Nephron progenitor cell (in vitro differentiated cells): ENCODE measurements at regions not wholly inside any gene's neighbourhood (a gene's known extent, or its start where the extent isn't known, plus 50 kb on each side); places are given as distances from the start of the nearest gene placed in this dataset.

ENCODE experiments used
- DNase-seq: peaks from one replicate; pipeline ENCODE4 v3.0.0; 2021
- H3K27ac Mint-ChIP-seq: 2 replicates; pipeline ENCODE4 v1.8.0; 2021; ENCODE audit warnings: mild to moderate bottlenecking, moderate library complexity, mixed read lengths
- H3K27me3 Mint-ChIP-seq: 2 replicates; pipeline ENCODE4 v1.8.0; 2021; ENCODE audit warnings: mild to moderate bottlenecking, low read depth, mixed read lengths; ENCODE audit not compliant: poor library complexity
- H3K36me3 Mint-ChIP-seq: 2 replicates; pipeline ENCODE4 v1.8.0; 2021; ENCODE audit warnings: low read depth, mixed read lengths
- H3K4me1 Mint-ChIP-seq: 2 replicates; pipeline ENCODE4 v1.8.0; 2021; ENCODE audit warnings: mixed read lengths
- H3K4me3 Mint-ChIP-seq: 2 replicates; pipeline ENCODE4 v1.8.0; 2021; ENCODE audit warnings: mild to moderate bottlenecking, moderate library complexity, mixed read lengths
- H3K9me3 Mint-ChIP-seq: 2 replicates; pipeline ENCODE4 v1.8.0; 2021; ENCODE audit warnings: mild to moderate bottlenecking, moderate library complexity, mixed read lengths
- CTCF ChIP-seq: fragments of 200-600 bp; sonication (generic); IDR thresholded peaks from 2 replicates; pipeline ENCODE4 v1.5.0; 2021; ENCODE audit warnings: antibody characterized with exemption

DNA sequence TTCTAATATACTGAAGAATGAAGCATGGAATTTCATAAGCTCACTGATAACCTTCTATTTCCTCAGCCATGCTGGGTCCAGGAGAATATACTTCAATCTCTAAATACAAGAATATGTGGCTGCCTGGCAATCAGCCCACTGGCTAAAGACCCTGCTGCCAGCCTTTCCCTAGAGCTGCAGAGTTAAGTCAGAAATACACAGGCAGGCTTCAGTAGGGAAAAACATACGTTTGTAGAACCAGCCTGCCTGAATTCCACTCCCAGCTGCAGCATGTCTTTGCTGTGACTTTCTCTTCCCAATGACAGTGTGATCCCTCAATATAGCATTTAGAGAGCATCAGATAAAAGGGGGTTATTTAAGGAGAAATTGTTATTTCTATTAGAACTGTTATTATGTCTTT lies 289.1 kb downstream of the PCDH19 start:
- no peak for DNase-seq
- peaks cover 3% of the 10 kb centered on the region for H3K9me3 Mint-ChIP-seq
- no peak overlapping the region for H3K4me3 Mint-ChIP-seq
- H3K27ac Mint-ChIP-seq: no peak overlapping the region
- TF ChIP-seq CTCF: no peak
- no peaks in the 10 kb centered on the region for H3K27me3 Mint-ChIP-seq
- H3K4me1 Mint-ChIP-seq: peaks cover 11% of the 10 kb centered on the region
- no peaks in the 10 kb centered on the region for H3K36me3 Mint-ChIP-seq

GRCh38 chrX:100098660-100099375 lies 311.3 kb downstream of the PCDH19 start:
- Mint-ChIP-seq H3K27ac (no peak overlapping the region), H3K4me3 (no peak overlapping the region), H3K36me3 (peaks cover 15% of the 10 kb centered on the region), H3K4me1 (peaks cover 27% of the 10 kb centered on the region), H3K9me3 (peaks cover 15% of the 10 kb centered on the region), H3K27me3 (no peaks in the 10 kb centered on the region)
- TF ChIP-seq CTCF: no peak
- no peak for DNase-seq

DNA sequence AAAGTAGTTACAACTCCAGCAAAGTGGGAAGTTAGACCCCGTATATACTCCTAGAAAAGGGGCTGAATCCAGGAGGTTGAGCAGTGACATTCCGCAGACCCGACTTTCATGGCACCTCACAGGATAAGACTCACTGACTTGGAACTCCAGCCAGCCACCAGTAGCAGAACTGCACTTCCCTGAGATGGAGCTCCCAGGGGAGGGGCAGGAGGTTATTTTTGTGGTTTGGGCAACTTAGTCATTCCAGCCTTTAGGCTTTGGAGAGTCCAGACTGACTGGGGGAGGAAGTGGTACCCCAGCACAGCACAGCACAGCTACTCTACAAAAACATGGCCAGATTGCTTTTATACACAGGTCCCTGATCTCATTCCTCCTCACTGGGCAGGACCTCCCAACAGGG lies 319.1 kb downstream of the PCDH19 start:
- peaks cover 59% of the 10 kb centered on the region for H3K9me3 Mint-ChIP-seq
- no peak for DNase-seq
- H3K4me3 Mint-ChIP-seq: no peak overlapping the region
- H3K27me3 Mint-ChIP-seq: no peaks in the 10 kb centered on the region
- peaks cover 43% of the 10 kb centered on the region for H3K36me3 Mint-ChIP-seq
- H3K27ac Mint-ChIP-seq: no peak overlapping the region
- TF ChIP-seq CTCF: no peak
- H3K4me1 Mint-ChIP-seq: peaks cover 3% of the 10 kb centered on the region

DNA sequence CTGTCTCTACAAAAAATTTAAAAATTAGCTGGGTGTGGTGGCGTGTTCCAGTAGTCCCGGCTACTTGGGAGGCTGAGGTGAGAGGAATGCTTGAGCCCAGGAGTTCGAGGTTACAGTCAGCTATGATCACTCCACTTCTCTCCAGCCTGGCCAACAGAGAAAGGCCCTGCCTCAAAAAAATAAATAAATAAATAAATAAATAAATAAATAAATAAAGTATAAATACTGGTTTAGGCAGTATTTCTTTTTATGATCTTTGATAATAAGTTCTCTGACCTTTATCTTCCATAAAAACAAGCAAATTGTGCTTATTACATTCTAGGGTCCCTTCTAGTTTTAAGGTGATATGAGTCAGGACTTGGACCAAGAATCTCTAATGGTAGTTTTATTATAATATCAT lies 320.3 kb downstream of the PCDH19 start:
- no peak overlapping the region for H3K4me3 Mint-ChIP-seq
- H3K9me3 Mint-ChIP-seq: peaks cover 56% of the 10 kb centered on the region
- H3K27ac Mint-ChIP-seq: no peak overlapping the region
- no peak for DNase-seq
- TF ChIP-seq CTCF: no peak
- H3K27me3 Mint-ChIP-seq: no peaks in the 10 kb centered on the region
- peaks cover 6% of the 10 kb centered on the region for H3K4me1 Mint-ChIP-seq
- H3K36me3 Mint-ChIP-seq: peaks cover 37% of the 10 kb centered on the region

DNA sequence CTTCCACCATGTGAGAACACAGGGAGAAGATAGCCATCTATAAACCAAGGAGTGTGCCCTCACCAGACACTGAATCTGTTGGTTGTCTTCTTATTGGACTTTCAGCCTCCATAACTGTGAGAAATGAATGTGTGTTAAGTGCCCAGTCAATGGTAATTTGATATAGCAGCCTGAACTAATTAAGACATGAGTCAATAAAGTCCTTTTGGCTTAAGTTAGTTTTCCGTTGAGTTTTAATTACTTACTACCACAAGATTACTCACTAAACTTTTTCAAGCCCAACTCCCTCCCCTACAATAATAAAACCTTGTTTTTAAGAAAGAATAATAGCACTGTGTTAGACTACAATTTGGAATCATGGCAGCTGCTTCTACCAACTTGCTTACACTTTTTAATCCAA lies 324.2 kb downstream of the PCDH19 start:
- Mint-ChIP-seq H3K27me3 (no peaks in the 10 kb centered on the region), H3K27ac (no peak overlapping the region), H3K4me3 (no peak overlapping the region), H3K4me1 (peaks cover 42% of the 10 kb centered on the region), H3K9me3 (peaks cover 36% of the 10 kb centered on the region), H3K36me3 (peaks cover 20% of the 10 kb centered on the region)
- no peak for TF ChIP-seq CTCF
- DNase-seq: no peak

DNA sequence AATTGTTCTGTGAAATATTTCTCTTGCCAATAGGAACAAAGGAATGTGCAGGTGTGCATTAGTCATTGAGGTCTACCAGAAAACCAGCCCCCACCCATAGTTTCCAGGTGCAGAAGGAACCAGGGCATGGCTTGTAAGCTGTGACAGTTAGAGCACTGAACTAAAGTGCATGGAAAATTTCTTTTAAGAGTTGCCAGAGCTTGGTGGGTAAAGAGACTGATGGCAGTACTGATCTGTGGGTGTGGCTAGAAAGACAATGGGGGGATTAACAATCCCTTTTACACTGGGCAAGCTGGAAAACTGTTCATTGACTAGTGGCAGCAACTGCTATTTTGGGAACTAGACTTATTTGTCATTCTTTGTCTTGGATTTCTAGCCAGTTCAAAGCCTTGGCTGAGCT lies 326.9 kb downstream of the PCDH19 start:
- no peaks in the 10 kb centered on the region for H3K27me3 Mint-ChIP-seq
- peaks cover 19% of the 10 kb centered on the region for H3K36me3 Mint-ChIP-seq
- peak overlapping the region; percentile 26 for H3K27ac Mint-ChIP-seq
- H3K4me1 Mint-ChIP-seq: peaks cover 61% of the 10 kb centered on the region
- peaks cover 31% of the 10 kb centered on the region for H3K9me3 Mint-ChIP-seq
- TF ChIP-seq CTCF: no peak
- DNase-seq: no peak
- no peak overlapping the region for H3K4me3 Mint-ChIP-seq
